ENCODE measurements at regions not wholly inside any gene's neighbourhood (a gene's known extent, or its start where the extent isn't known, plus 50 kb on each side); places are given as distances from the start of the nearest gene placed in this dataset.
"Not testable (repeated sequence)": the region's sequence is repeated elsewhere in the genome, so short reads cannot be mapped to it uniquely, and the experiment has no call there.

GRCh38 chr1:72969461-72969860 is 687.1 kb upstream of the NEGR1 start:
- H3K27me3 ChIP-seq, result no peaks in the 10 kb centered on the region
- intact Hi-C loops (cut with DNase I), result no loop called here
- no peak for TF ChIP-seq CTCF (IDR thresholded peaks at IDR 0.05)
- ATAC-seq, result no peak
- H3K9me3 ChIP-seq, result peaks cover 0 to 4% (median 0%) of the 10 kb centered on the region in 11 donors
- no peaks in the 10 kb centered on the region for H3K4me1 ChIP-seq
- H3K36me3 ChIP-seq, result no peaks in the 10 kb centered on the region
- 83 to 84% methylated on average over 1 of the region's 1 CpG for WGBS, 2 donors
- no peak overlapping the region for H3K4me3 ChIP-seq
- H3K27ac ChIP-seq, result no peak overlapping the region
- no peak for DNase-seq

GRCh38 chr1:72954943-72955342 is 672.6 kb upstream of the NEGR1 start:
- Histone ChIP-seq H3K4me3 (no peak overlapping the region), H3K27ac (no peak overlapping the region), H3K4me1 (no peaks in the 10 kb centered on the region), H3K27me3 (no peaks in the 10 kb centered on the region), H3K9me3 (peaks cover 0 to 5% (median 0%) of the 10 kb centered on the region in 11 donors), H3K36me3 (no peaks in the 10 kb centered on the region)
- TF ChIP-seq CTCF (IDR thresholded peaks at IDR 0.05), result no peak
- DNase-seq (no peak), ATAC-seq (no peak)
- intact Hi-C loops (cut with DNase I), result no loop called here

GRCh38 chr1:72950900-72951299 is 668.6 kb upstream of the NEGR1 start:
- H3K4me1 ChIP-seq; ATAC-seq; H3K9me3 ChIP-seq; H3K27ac ChIP-seq; H3K27me3 ChIP-seq; H3K4me3 ChIP-seq; H3K36me3 ChIP-seq; intact Hi-C loops (cut with DNase I); DNase-seq: not testable (repeated sequence)
- 63 to 69% methylated on average over 3 of the region's 3 CpGs for WGBS, 2 donors

GRCh38 chr1:72946903-72947499 is 664.7 kb upstream of the NEGR1 start:
- H3K4me3 ChIP-seq, result no peak overlapping the region
- H3K36me3 ChIP-seq, result no peaks in the 10 kb centered on the region
- intact Hi-C loops (cut with DNase I), result no loop called here
- DNase-seq (no peak), ATAC-seq (no peak)
- H3K9me3 ChIP-seq, result no peaks in the 10 kb centered on the region
- H3K27me3 ChIP-seq, result no peaks in the 10 kb centered on the region
- no peak for TF ChIP-seq CTCF (IDR thresholded peaks at IDR 0.05)
- H3K27ac ChIP-seq, result no peak overlapping the region
- H3K4me1 ChIP-seq, result no peaks in the 10 kb centered on the region
- WGBS, 2 donors, result 38 to 44% methylated on average over 3 of the region's 3 CpGs

GRCh38 chr1:72942008-72942407 is 659.7 kb upstream of the NEGR1 start:
- Histone ChIP-seq H3K4me3 (no peak overlapping the region), H3K4me1 (no peaks in the 10 kb centered on the region), H3K27ac (no peak overlapping the region), H3K27me3 (no peaks in the 10 kb centered on the region), H3K36me3 (no peaks in the 10 kb centered on the region), H3K9me3 (no peaks in the 10 kb centered on the region)
- no peak for ATAC-seq
- no peak for DNase-seq
- intact Hi-C loops (cut with DNase I), result no loop called here
- TF ChIP-seq CTCF (IDR thresholded peaks at IDR 0.05), result no peak
- 37 to 52% methylated on average over 2 of the region's 2 CpGs for whole genome bisulfite sequencing, 2 donors
